Peyer's patch (tissue), 4 donors: ENCODE measurements at regions not wholly inside any gene's neighbourhood (a gene's known extent, or its start where the extent isn't known, plus 50 kb on each side); places are given as distances from the start of the nearest gene placed in this dataset.

Source experiments
- DNase-seq, 3 donors: peaks; one replicate each; pipeline ENCODE4 v3.0.0-alpha.2; 2017 to 2019
- H3K27ac ChIP-seq, 4 donors: fragments of 200-600 bp; sonication (generic); one replicate each; pipeline ENCODE4 v1.5.1; 2016 to 2019
- H3K27me3 ChIP-seq, 2 donors: fragments of 200-600 bp; sonication (generic); one replicate each; pipeline ENCODE4 v1.5.1; 2019
- H3K36me3 ChIP-seq, 3 donors: fragments of 200-600 bp; sonication (generic); one replicate each; pipeline ENCODE4 v1.5.1; 2016 to 2019
- H3K4me1 ChIP-seq, 4 donors: fragments of 200-600 bp; sonication (generic); one replicate each; pipeline ENCODE4 v1.5.1; 2016 to 2019
- H3K4me3 ChIP-seq, 4 donors: fragments of 200-600 bp; sonication (generic); 1 replicate in 3 of 4; 2 replicates in 1 of 4; pipeline ENCODE4 v1.5.1; 2016 to 2019; ENCODE audit warnings: mild to moderate bottlenecking in 1 of 4
- H3K9me3 ChIP-seq, 4 donors: fragments of 200-600 bp; sonication (generic); one replicate each; pipeline ENCODE4 v1.5.1; 2016 to 2019; ENCODE audit warnings: mild to moderate bottlenecking in 1 of 4
- POLR2A ChIP-seq, 2 donors: fragments of 450-650 bp; IDR thresholded peaks; one replicate each; pipeline ENCODE4 v1.5.1; 2017; ENCODE audit warnings: antibody characterized with exemption in 2 of 2, mild to moderate bottlenecking in 2 of 2, moderate library complexity in 2 of 2
- TF ChIP-seq, protein P1 (sequence below), 6 experiments: fragments of 450-650 bp in 4 of 6; fragments of 200-600 bp in 2 of 6; sonication (generic) in 1 of 6; IDR thresholded peaks; one replicate each; pipeline ENCODE4 v1.5.1; 2017 to 2019; ENCODE audit warnings: antibody characterized with exemption in 6 of 6, mild to moderate bottlenecking in 3 of 6, moderate library complexity in 1 of 6

GRCh38 chr11:86749821-86750401, 50.4 kb upstream of the PRSS23 start:
- DNase-seq, result no peak
- no peak for TF ChIP-seq POLR2A (IDR thresholded peaks at IDR 0.05)
- TF ChIP-seq, protein P1, sequence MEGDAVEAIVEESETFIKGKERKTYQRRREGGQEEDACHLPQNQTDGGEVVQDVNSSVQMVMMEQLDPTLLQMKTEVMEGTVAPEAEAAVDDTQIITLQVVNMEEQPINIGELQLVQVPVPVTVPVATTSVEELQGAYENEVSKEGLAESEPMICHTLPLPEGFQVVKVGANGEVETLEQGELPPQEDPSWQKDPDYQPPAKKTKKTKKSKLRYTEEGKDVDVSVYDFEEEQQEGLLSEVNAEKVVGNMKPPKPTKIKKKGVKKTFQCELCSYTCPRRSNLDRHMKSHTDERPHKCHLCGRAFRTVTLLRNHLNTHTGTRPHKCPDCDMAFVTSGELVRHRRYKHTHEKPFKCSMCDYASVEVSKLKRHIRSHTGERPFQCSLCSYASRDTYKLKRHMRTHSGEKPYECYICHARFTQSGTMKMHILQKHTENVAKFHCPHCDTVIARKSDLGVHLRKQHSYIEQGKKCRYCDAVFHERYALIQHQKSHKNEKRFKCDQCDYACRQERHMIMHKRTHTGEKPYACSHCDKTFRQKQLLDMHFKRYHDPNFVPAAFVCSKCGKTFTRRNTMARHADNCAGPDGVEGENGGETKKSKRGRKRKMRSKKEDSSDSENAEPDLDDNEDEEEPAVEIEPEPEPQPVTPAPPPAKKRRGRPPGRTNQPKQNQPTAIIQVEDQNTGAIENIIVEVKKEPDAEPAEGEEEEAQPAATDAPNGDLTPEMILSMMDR (IDR thresholded peaks at IDR 0.05), result no peak
- no peaks in the 10 kb centered on the region for H3K9me3 ChIP-seq
- no peaks in the 10 kb centered on the region for H3K4me1 ChIP-seq
- H3K27me3 ChIP-seq, result no peaks in the 10 kb centered on the region
- no peaks in the 10 kb centered on the region for H3K36me3 ChIP-seq
- no peak overlapping the region for H3K4me3 ChIP-seq
- no peak overlapping the region for H3K27ac ChIP-seq

DNA sequence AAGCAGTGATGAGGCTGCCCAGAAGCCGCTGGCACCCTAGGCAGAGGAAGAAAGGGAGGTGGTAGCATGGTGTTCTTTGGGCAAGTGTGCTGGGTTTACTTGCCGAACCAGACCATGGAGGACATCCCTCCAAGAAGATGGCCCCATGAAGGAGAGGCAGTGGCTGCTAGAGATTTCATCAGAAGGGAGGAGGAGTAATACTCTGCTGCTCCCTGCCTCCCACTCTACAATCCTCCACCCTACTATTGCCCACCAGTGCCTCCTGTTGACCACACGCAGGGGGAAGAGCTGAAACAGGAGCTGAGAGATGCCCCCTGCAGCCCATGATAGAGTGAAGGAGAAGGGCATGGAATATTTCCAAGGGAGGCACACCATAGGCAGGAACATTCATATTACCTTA, 51.0 kb upstream of the PRSS23 start:
- DNase-seq, result no peak
- H3K4me3 ChIP-seq, result no peak overlapping the region
- no peaks in the 10 kb centered on the region for H3K9me3 ChIP-seq
- no peaks in the 10 kb centered on the region for H3K27me3 ChIP-seq
- TF ChIP-seq, protein P1 (IDR thresholded peaks at IDR 0.05), result no peak
- TF ChIP-seq POLR2A (IDR thresholded peaks at IDR 0.05), result no peak
- H3K27ac ChIP-seq, result no peak overlapping the region
- no peaks in the 10 kb centered on the region for H3K4me1 ChIP-seq
- no peaks in the 10 kb centered on the region for H3K36me3 ChIP-seq

- H3K4me3 ChIP-seq, result no peak overlapping the region
- no peak for DNase-seq
- no peak for TF ChIP-seq POLR2A (IDR thresholded peaks at IDR 0.05)
- TF ChIP-seq, protein P1 (IDR thresholded peaks at IDR 0.05), result no peak
- H3K9me3 ChIP-seq, result no peaks in the 10 kb centered on the region
- no peaks in the 10 kb centered on the region for H3K27me3 ChIP-seq
- H3K36me3 ChIP-seq, result no peaks in the 10 kb centered on the region
- H3K27ac ChIP-seq, result no peak overlapping the region
- no peaks in the 10 kb centered on the region for H3K4me1 ChIP-seq
Observed at GRCh38 chr11:86748296-86748695, 52.0 kb upstream of the PRSS23 start.

GRCh38 chr11:86747801-86748200, 52.5 kb upstream of the PRSS23 start:
- no peaks in the 10 kb centered on the region for H3K9me3 ChIP-seq
- no peaks in the 10 kb centered on the region for H3K4me1 ChIP-seq
- no peaks in the 10 kb centered on the region for H3K36me3 ChIP-seq
- DNase-seq, result no peak
- H3K27me3 ChIP-seq, result no peaks in the 10 kb centered on the region
- TF ChIP-seq, protein P1 (IDR thresholded peaks at IDR 0.05), result no peak
- no peak for TF ChIP-seq POLR2A (IDR thresholded peaks at IDR 0.05)
- H3K27ac ChIP-seq, result no peak overlapping the region
- H3K4me3 ChIP-seq, result no peak overlapping the region

- DNase-seq, result no peak
- no peaks in the 10 kb centered on the region for H3K27me3 ChIP-seq
- H3K4me1 ChIP-seq, result peaks cover 0 to 8% (median 0%) of the 10 kb centered on the region in 4 donors
- no peak overlapping the region for H3K27ac ChIP-seq
- TF ChIP-seq, protein P1 (IDR thresholded peaks at IDR 0.05), result no peak
- TF ChIP-seq POLR2A (IDR thresholded peaks at IDR 0.05), result no peak
- no peaks in the 10 kb centered on the region for H3K36me3 ChIP-seq
- H3K9me3 ChIP-seq, result no peaks in the 10 kb centered on the region
- H3K4me3 ChIP-seq, result no peak overlapping the region
Observed at GRCh38 chr11:86746514-86746913, 53.8 kb upstream of the PRSS23 start.

GRCh38 chr11:86745571-86745970, 54.8 kb upstream of the PRSS23 start:
- TF ChIP-seq, protein P1 (IDR thresholded peaks at IDR 0.05), result no peak
- TF ChIP-seq POLR2A (IDR thresholded peaks at IDR 0.05), result no peak
- no peak overlapping the region for H3K4me3 ChIP-seq
- no peaks in the 10 kb centered on the region for H3K9me3 ChIP-seq
- H3K4me1 ChIP-seq, result peaks cover 0 to 16% (median 0%) of the 10 kb centered on the region in 4 donors
- DNase-seq, result no peak
- no peaks in the 10 kb centered on the region for H3K27me3 ChIP-seq
- H3K27ac ChIP-seq, result no peak overlapping the region
- H3K36me3 ChIP-seq, result no peaks in the 10 kb centered on the region
